DOHH2 (cell line): ENCODE measurements at regions not wholly inside any gene's neighbourhood (a gene's known extent, or its start where the extent isn't known, plus 50 kb on each side); places are given as distances from the start of the nearest gene placed in this dataset.
"Not testable (repeated sequence)": the region's sequence is repeated elsewhere in the genome, so short reads cannot be mapped to it uniquely, and the experiment has no call there.

Experiments used
- EZH2phosphoT487 ChIP-seq: fragments of 200-600 bp; sonication (generic); IDR thresholded peaks from 2 replicates; pipeline ENCODE4 v1.6.1; 2017; ENCODE audit warnings: borderline replicate concordance, mild to moderate bottlenecking, antibody characterized with exemption, low read length, moderate library complexity, mixed read lengths
- TF ChIP-seq, protein P1 (sequence below): fragments of 200-600 bp; sonication (generic); IDR thresholded peaks from one replicate; pipeline ENCODE4 v1.5.1; 2014; ENCODE audit warnings: antibody characterized with exemption, mild to moderate bottlenecking, low read depth, low read length; ENCODE audit not compliant: poor library complexity, severe bottlenecking

DNA sequence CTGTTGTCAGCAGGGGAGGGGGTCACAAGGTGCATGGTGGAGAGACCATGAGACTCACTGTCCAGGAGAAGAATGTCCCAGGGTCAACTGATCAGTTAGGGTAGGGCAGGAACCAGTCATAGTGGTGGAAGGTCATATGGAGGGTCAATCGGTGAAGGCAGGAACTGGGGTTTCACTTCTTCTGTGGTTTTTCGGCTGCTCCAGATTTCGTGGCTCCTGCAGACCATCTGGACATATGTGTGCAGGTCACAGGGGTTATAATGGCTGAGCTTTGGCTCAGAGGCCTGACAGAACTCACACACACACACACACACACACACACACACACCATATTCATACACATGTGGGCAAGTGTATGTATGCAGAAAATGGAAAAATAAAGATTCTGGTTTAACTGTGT, 502.0 kb upstream of the ROBO2 start:
- TF ChIP-seq, protein P1, sequence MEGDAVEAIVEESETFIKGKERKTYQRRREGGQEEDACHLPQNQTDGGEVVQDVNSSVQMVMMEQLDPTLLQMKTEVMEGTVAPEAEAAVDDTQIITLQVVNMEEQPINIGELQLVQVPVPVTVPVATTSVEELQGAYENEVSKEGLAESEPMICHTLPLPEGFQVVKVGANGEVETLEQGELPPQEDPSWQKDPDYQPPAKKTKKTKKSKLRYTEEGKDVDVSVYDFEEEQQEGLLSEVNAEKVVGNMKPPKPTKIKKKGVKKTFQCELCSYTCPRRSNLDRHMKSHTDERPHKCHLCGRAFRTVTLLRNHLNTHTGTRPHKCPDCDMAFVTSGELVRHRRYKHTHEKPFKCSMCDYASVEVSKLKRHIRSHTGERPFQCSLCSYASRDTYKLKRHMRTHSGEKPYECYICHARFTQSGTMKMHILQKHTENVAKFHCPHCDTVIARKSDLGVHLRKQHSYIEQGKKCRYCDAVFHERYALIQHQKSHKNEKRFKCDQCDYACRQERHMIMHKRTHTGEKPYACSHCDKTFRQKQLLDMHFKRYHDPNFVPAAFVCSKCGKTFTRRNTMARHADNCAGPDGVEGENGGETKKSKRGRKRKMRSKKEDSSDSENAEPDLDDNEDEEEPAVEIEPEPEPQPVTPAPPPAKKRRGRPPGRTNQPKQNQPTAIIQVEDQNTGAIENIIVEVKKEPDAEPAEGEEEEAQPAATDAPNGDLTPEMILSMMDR: not testable (repeated sequence)
- TF ChIP-seq EZH2phosphoT487: not testable (repeated sequence)
